ENCODE measurements at regions not wholly inside any gene's neighbourhood (a gene's known extent, or its start where the extent isn't known, plus 50 kb on each side); places are given as distances from the start of the nearest gene placed in this dataset.
A peak's percentile ranks its signal among the peaks of the same experiment; 100 is the strongest.

GRCh38 chr14:87001333-87001732 lies 991.6 kb downstream of the GALC start:
- H3K9me3 Mint-ChIP-seq: no peaks in the 10 kb centered on the region; the same call in 1 of the 2 replicates
- no peak for DNase-seq
- no peaks in the 10 kb centered on the region for H3K36me3 Mint-ChIP-seq (ENCODE audit: low read depth)
- no peak overlapping the region for H3K27ac Mint-ChIP-seq
- no peak overlapping the region for H3K4me3 Mint-ChIP-seq
- TF ChIP-seq CTCF (IDR thresholded peaks at IDR 0.05): no peak
- H3K4me1 Mint-ChIP-seq (ENCODE audit: low read depth): peaks cover 5% of the 10 kb centered on the region; the same call in 1 of the 2 replicates
- H3K27me3 Mint-ChIP-seq (ENCODE audit: insufficient read depth): peaks cover 1% of the 10 kb centered on the region; the same call in 1 of the 2 replicates

- no peak overlapping the region; the same call in 1 of the 2 replicates for H3K27ac Mint-ChIP-seq
These were observed 992.9 kb downstream of the GALC start for GRCh38 chr14:87000081-87000480.

GRCh38 chr14:86999036-86999435 lies 993.9 kb downstream of the GALC start:
- H3K4me1 Mint-ChIP-seq (ENCODE audit: low read depth): peaks cover 5% of the 10 kb centered on the region; the same call in 1 of the 2 replicates
- peak; percentile 10 for DNase-seq
- peaks cover 1% of the 10 kb centered on the region; the same call in 1 of the 2 replicates for H3K27me3 Mint-ChIP-seq (ENCODE audit: insufficient read depth)
- H3K9me3 Mint-ChIP-seq: no peaks in the 10 kb centered on the region; the same call in 1 of the 2 replicates
- H3K4me3 Mint-ChIP-seq: no peak overlapping the region
- H3K36me3 Mint-ChIP-seq (ENCODE audit: low read depth): no peaks in the 10 kb centered on the region
- H3K27ac Mint-ChIP-seq: peak overlapping the region; percentile 58; the same call in 1 of the 2 replicates
- no peak for TF ChIP-seq CTCF (IDR thresholded peaks at IDR 0.05)

More at GRCh38 chr14:87000081-87000480, 992.9 kb downstream of the GALC start:
- Mint-ChIP-seq H3K9me3 (no peaks in the 10 kb centered on the region; the same call in 1 of the 2 replicates), H3K27me3 (ENCODE audit: insufficient read depth) (peaks cover 1% of the 10 kb centered on the region; the same call in 1 of the 2 replicates), H3K4me3 (no peak overlapping the region), H3K4me1 (ENCODE audit: low read depth) (peaks cover 5% of the 10 kb centered on the region; the same call in 1 of the 2 replicates), H3K36me3 (ENCODE audit: low read depth) (no peaks in the 10 kb centered on the region)
- no peak for DNase-seq
- no peak for TF ChIP-seq CTCF (IDR thresholded peaks at IDR 0.05)

GRCh38 chr14:86997271-86997670 lies 995.7 kb downstream of the GALC start:
- no peak for DNase-seq
- Mint-ChIP-seq H3K36me3 (ENCODE audit: low read depth) (no peaks in the 10 kb centered on the region), H3K27me3 (ENCODE audit: insufficient read depth) (peaks cover 1% of the 10 kb centered on the region; the same call in 1 of the 2 replicates), H3K9me3 (no peaks in the 10 kb centered on the region; the same call in 1 of the 2 replicates), H3K4me1 (ENCODE audit: low read depth) (peaks cover 5% of the 10 kb centered on the region; the same call in 1 of the 2 replicates), H3K27ac (no peak overlapping the region), H3K4me3 (no peak overlapping the region)
- TF ChIP-seq CTCF (IDR thresholded peaks at IDR 0.05): no peak

- DNase-seq: no peak
- Mint-ChIP-seq H3K27me3 (ENCODE audit: insufficient read depth) (peaks cover 2% of the 10 kb centered on the region), H3K27ac (no peak overlapping the region), H3K4me3 (no peak overlapping the region), H3K36me3 (ENCODE audit: low read depth) (no peaks in the 10 kb centered on the region), H3K4me1 (ENCODE audit: low read depth) (no peaks in the 10 kb centered on the region), H3K9me3 (peaks cover 6% of the 10 kb centered on the region; the same call in 1 of the 2 replicates)
- TF ChIP-seq CTCF (IDR thresholded peaks at IDR 0.05): no peak
These were observed 1002.6 kb downstream of the GALC start for GRCh38 chr14:86990396-86990795.
